ENCODE measurements at regions not wholly inside any gene's neighbourhood (a gene's known extent, or its start where the extent isn't known, plus 50 kb on each side); places are given as distances from the start of the nearest gene placed in this dataset.

DNA sequence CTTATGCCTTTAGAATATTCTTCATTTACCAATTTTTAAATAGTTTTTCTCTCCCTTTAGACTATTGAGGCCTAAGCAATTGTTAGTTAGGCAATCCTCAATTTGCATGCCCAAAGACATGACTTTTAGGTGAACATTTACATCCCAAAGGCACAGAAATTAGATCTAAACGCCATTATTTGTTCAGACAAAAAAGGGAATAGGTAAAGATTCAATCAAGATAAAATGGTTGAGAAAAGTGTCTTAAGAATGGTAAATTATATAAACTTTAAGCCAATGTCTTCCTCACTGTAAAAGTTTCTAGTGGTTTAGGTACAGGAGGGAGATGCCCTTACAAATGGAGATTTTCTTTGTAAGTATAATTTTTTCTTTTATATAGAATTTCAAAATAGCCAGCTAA, 50.2 kb upstream of the MME start:
- no peak overlapping the region for H3K4me3 ChIP-seq (ENCODE audit: low read depth, low read length)
- DNase-seq (ENCODE audit: low read depth) = no peak

DNA sequence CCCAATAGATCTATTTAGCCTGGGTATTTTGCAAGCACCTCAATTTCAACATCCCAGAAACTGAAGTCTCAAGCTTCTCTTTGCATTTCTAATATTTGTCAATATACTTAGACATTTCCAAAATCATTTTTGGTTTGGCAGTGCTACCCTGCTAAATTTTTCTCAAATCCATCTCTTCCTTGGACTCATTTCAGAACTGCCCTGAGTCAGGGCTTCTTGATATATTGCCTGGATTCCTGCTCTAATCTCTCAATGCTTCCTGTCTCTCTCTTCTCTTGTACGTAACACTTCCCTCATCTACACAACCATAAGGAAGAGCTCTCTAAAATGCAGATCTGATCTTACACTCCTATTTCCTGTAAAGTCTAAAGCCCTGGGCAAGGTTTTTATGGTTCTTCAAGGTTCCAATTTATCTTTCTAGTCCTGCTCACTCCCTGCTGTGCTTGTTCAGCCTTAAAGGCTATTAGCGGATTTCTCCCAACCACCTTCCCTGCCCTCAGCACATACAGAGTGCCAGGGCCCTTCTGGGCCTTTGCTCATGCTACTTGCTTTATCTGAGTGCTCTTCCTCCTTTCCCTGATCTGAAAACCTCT, 53.0 kb upstream of the MME start:
- DNase-seq (ENCODE audit: low read depth) = peak; percentile 76
- no peak overlapping the region for H3K4me3 ChIP-seq (ENCODE audit: low read depth, low read length)

DNA sequence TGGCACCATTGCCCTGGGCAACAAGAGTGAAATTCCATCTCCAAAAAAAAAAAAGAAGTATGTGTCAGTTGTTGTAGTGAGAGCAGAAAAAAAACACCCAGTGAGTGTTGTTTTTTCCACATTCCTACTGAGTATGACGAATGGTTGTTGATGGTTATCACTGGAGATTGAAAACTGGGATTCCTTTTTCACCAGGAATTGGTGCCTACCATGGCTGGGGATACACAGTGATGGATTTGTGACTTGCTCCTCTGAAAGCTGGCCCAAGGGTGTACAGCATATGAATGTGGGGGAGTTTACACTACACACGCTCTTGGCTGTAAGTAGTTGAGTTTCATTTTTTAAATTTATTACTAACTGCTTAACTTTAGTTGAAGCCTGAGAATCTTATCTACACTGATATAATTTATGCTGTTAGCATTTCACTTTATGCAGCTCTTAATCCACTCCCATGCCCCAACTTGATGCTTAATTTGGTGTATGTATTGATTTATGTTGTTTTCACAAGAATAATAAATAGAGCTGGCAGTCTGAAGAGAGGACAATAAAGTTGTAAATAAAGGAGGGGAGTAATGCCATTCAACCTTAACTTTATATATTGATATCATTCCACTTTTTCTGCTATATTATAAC, 56.0 kb upstream of the MME start:
- no peak for DNase-seq (ENCODE audit: low read depth)
- no peak overlapping the region for H3K4me3 ChIP-seq (ENCODE audit: low read depth, low read length)

DNA sequence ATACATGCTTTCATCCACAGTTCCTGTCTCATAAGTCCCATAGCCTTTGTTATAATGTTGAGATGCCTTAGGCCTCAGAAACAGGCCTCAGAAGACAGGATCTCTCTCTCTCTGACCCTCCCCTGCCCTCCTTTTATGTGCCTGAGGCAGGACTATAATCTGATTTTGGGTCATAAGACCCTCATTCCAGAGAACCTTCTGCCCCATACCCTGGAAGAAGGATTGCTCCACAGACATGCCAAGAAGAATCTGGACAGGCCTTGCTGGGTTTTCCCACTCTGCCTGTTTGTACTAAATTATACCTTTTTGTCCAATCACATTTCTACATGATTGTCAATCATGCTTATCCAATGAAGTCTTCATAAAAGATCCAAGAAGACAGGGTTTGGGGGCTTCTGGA, 57.2 kb upstream of the MME start:
- no peak for DNase-seq (ENCODE audit: low read depth)
- H3K4me3 ChIP-seq (ENCODE audit: low read depth, low read length) = no peak overlapping the region

DNA sequence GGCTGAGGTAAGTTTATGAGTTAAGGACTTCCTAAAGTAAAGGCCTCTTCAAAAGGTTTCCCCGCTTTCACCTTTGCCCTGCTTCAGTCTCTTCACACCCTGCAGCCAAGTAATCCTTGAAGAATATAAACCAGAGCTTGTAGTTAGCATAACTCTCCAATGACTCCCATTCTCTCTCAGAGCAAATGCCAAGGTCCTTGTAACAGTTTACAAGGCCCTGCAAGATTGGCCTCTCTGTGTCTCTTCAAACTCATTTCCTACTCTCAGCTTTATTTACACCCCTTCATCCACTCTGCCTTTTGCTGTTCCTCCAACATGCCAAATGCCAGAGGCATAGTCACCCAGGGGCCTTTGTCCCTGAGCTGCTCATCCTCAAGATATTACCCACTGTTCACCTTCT, 60.5 kb upstream of the MME start:
- no peak overlapping the region for H3K4me3 ChIP-seq (ENCODE audit: low read depth, low read length)
- no peak for DNase-seq (ENCODE audit: low read depth)

DNA sequence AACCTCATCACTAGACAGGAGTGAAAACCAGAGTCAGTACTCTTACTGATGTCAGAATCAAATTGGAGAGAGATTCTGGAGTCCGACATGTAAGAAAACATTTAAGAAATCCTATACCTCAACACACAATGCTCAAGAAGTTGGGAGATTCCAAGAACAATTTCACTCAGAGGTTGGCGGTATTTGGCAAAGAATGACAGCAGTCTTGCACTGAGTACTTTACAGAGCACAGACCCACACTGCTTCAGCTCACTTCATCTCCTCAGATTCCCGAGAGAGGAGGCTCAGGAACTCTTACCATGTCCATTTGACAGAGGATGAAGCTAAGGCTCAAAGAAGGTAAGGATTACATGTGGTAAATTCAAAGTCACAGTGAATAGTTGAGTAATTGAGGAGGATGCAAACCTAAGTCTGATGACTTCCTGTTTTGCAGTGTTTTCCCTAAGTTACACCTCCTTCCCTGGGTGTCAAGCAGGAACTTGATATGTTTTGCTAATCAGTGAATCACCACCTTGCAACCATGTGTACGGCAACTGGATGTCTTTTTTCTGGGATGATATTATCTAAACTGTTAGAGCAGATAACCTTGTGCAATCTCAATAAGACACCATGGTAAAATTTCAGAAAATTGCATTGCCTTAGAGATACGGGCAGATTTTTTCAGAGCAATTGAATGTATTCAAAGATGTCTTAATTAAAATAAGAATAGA, 61.3 kb upstream of the MME start:
- DNase-seq (ENCODE audit: low read depth) = no peak
- no peak overlapping the region for H3K4me3 ChIP-seq (ENCODE audit: low read depth, low read length)

DNA sequence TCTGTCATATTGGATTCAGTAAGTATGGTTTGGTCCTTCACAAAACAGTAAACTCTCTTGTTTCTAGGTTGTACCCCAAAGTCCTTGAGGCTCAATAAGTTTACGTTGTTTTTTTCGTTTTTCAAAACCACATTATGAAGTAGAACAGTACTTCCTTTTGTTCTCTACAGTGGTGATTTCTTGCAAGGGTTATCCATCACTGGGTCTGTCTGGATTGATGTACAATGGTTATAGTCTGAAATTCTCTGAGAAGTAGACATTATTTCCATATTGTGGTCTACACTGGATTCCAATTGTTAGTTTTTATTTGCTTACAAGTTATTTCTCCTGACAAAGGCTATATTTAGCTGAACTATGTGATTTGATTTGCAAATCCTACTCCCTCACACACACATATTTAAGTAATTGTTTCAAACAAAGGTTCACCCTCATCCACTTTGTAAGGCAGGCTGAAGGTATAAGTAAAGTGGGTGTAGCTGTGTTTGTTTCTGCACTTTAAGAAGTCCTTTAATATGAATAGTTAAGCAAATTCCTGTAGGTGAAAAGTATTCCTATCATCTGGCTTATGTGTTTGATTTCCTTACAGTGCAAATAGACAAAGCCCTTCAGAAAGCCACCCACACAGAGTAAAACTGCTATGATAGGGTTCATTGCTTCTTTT, 64.2 kb upstream of the MME start:
- DNase-seq (ENCODE audit: low read depth) = no peak
- H3K4me3 ChIP-seq (ENCODE audit: low read depth, low read length) = no peak overlapping the region

DNA sequence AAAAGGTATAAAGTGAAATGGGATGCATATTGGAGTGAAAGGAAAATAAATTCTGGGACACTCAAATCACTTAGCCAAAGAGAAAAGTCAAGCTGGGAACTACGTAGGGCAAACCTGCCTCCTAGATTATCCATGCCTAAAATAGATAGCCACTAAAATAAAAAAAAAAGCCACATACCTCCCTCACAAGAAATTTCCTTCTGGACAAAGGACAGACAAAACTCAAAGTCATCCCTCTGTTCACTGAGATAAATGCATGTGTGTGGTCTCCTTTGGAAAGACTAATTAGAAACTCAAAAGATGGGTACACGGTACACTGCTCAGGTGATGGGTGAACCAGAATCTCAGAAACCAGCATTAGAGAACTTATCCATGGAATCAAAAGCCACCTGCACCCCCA, 65.2 kb upstream of the MME start:
- DNase-seq (ENCODE audit: low read depth) = no peak

DNA sequence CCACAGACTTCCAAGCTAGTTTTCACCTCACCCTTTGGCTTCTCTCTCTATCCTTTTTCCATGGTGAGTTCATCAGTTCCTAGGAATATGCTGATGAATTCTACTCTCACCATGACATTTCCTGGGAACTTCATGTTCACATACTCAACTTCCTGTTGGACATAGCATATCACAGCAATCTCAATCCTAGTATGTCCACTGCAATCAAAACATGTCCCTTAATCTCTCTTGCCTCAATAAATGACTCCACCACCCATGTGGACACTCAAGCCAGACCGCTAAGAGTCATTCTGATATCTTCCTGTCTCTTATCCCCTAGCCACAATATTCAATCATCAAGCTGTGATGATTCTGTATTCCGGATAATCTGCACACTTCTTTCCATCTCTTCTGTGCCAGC, 66.7 kb upstream of the MME start:
- no peak for DNase-seq (ENCODE audit: low read depth)
- H3K4me3 ChIP-seq (ENCODE audit: low read depth, low read length) = no peak overlapping the region

More for the DNA sequence above, 65.2 kb upstream of the MME start:
- H3K4me3 ChIP-seq (ENCODE audit: low read depth, low read length) = no peak overlapping the region

DNA sequence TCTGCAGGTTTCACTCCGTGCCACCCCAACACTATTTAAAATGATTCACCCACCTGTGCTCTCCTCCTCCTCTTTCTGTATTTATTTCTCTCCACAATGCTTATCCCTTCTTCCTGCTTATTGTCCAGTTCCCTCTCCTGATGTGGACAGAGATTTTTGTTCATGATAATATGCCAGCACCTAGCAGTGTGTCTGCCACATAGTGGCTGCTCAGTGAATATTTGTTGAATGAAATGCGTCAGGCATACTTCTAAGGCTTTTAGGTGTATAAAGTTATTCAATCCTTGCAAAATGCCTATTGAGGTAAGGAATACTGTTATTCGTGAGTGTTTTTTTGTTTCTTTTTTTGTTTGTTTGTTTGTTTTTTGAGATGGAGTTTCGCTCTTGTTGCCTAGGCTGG, 67.5 kb upstream of the MME start:
- no peak for DNase-seq (ENCODE audit: low read depth)
- H3K4me3 ChIP-seq (ENCODE audit: low read depth, low read length) = no peak overlapping the region

DNA sequence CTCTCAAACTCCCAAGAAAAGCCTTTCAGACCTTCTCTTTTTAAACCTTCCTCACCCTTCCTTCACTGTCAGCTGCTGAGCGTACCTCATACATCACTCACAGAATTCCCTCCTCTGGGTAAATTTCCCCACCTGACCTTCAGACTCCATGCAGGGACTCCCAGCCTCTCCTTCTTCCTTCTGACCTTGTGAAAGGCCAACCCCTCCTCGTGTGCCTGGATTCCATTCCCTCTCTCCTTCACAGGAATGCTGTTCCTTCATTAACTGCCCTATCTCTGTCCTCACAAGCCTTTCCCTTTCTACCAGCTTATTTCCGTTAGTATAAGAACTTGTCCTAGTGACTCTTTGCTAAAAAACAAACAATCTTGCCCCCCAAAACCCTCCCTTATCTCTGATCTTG, 69.7 kb upstream of the MME start:
- no peak for DNase-seq (ENCODE audit: low read depth)
- H3K4me3 ChIP-seq (ENCODE audit: low read depth, low read length) = no peak overlapping the region

DNA sequence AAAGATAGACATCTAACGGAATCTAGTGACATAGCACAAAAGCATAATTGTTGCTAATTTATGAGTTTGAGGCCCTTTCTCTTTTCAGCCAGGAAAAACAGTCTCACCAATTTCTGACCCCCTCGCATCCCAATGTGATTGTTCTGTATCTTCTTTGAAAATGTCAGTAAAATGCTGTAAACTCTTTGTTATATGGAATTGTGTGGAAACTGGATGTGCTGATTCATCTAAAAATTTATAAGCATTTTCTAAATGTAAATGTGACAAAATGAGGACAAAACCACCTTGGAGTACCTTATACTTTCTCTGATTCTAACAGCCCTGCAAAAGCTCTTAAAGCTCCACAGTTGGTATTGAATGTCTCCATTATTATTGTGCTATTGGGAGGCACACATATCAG, 70.9 kb upstream of the MME start:
- no peak overlapping the region for H3K4me3 ChIP-seq (ENCODE audit: low read depth, low read length)
- DNase-seq (ENCODE audit: low read depth) = no peak

DNA sequence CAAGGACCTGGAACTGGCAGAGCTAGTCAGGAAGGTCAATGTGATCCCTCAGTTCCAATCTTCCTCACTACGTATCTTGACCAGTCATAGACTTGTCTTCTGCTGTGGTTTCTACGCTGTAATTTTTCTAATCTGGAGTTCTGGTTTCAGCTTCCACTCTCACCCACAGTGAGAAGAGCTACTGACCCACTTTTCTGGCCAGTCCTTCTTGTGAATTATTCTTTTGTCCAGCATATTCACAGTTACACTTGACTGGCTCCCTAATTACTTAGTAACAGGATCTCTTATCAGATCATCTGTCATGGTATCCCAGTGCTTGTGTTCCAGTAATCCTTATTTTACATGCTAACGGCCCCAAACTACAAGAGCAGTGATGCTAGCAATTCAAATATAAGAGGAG, 72.4 kb upstream of the MME start:
- no peak for DNase-seq (ENCODE audit: low read depth)

DNA sequence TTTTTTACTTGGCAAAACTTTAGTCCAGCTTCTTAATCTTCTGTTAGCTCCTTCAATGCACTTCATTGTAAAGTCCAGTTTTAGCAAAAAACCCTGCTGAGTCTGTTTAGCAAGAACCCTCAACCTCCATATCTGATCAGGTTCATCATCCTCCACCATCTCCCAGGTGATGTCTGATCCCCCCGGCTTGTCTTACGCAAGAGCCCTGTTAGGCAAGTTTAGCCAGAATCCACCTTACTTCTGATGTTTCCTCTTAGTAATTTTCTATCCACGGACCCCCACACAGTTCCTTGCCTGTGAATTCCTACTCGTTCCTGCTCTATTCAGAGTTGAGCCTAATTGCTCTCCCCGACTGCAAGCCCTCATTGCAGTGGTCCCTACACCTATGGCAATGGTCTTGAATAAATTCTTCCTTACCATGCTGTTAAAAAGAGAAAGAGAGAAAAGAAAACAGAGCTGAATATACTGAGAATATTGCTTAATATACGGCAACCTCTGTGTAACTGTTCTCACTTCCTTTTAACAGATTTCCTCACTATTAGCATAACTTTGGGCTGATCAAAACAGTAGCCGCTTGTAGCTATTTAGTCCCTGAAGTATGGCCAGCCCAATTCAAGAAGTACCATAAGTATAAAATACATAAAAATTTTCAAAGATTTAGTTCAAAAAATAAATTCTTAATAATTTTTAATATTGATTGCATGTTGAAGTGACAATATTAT, 78.7 kb upstream of the MME start:
- H3K4me3 ChIP-seq (ENCODE audit: low read depth, low read length) = no peak overlapping the region
- no peak for DNase-seq (ENCODE audit: low read depth)

More for the DNA sequence above, 72.4 kb upstream of the MME start:
- H3K4me3 ChIP-seq (ENCODE audit: low read depth, low read length) = no peak overlapping the region

DNA sequence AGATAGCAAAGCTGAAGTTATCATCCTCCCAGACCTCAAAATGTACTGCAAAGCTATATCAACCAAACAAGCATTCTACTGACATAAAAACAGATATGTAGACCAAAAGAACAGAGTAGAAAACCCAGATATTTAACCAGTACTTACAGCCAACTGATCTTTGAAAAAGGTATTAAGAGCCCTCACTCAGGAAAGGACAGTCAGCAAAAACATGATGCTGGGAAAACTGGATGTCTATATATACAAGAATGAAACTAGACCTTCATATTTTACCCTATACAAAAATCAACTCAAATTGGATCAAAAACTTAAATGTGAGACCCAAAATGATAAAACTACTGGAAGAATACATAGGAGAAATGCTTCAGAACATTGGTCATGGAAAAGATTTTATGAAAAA, 87.5 kb upstream of the MME start:
- no peak for DNase-seq (ENCODE audit: low read depth)
- H3K4me3 ChIP-seq (ENCODE audit: low read depth, low read length) = no peak overlapping the region

DNA sequence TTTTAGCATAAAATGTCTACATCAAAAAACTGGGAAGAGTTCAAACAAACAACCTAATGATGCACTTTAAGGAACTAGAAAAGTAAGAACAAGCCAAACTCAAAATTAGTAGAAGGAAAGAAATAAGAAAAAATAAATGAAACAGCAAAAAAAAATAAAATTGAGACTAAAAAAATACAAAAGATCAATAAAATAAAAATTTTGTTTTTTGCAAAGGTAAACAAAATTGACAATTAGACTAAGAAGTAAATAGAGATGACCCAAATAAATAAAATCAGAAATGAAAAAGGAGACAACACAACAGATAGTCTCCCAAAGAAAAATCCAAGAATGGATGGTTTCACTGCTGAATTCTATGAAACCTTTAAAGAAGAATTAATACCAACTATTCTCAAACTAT, 89.6 kb upstream of the MME start:
- H3K4me3 ChIP-seq (ENCODE audit: low read depth, low read length) = no peak overlapping the region
- no peak for DNase-seq (ENCODE audit: low read depth)

DNA sequence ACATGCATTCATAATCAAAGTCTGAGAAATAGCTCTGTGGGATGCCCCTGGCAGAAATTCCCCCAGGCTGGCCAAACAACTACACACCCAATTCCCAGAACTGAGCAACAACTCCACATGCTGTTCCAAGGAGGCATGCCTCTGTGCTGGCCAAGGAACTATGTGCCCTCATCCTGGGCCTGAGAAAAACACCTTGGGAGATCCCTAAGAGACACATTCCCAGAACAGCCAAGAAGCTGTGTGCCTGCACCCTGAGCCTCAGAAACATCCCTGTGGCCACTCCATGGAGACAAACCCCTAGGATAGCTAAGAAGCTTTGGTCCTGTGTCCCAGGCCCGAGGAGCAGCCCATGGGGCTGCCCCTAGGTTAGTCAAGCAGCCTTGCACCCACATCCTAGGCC, 92.3 kb upstream of the MME start:
- DNase-seq (ENCODE audit: low read depth) = no peak

DNA sequence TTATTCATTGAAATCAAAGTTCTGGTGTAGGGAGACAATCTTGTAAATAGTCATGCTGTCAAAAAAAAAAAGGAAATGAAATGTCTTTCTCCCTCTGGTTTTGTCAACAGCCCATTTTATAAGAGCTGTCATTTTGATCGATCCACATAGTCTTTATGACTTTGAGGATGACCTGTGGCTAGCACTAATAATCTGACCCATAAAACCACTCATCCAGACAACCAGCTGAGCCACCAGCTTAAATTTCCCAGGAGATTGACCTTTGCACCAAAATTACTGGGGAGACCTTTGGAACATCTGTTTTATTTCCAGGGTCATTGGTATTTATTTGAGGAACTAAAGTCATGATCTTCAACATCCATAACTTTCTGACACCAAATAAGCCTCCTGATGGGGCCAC, 98.5 kb upstream of the MME start:
- no peak overlapping the region for H3K4me3 ChIP-seq (ENCODE audit: low read depth, low read length)
- no peak for DNase-seq (ENCODE audit: low read depth)

More for the DNA sequence above, 92.3 kb upstream of the MME start:
- H3K4me3 ChIP-seq (ENCODE audit: low read depth, low read length) = no peak overlapping the region

DNA sequence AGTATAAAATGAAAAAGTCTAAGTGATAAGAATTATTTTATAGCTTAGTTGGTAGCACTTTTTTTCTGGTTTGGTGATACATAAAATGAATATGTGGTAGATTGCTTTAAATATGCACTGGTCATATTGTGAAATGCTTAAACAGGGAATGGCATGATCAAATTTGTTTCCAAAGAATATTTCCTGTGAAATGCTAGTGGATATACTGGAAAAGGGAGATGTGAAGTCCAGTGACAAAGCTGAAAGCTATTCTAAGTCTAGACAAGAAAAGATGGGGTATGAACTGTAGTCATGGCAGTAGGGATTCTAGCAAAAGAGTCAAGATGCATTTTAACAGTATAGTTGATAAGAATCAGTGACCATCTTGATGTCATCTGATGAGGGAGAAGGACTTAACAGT, 98.9 kb upstream of the MME start:
- no peak overlapping the region for H3K4me3 ChIP-seq (ENCODE audit: low read depth, low read length)
- no peak for DNase-seq (ENCODE audit: low read depth)

DNA sequence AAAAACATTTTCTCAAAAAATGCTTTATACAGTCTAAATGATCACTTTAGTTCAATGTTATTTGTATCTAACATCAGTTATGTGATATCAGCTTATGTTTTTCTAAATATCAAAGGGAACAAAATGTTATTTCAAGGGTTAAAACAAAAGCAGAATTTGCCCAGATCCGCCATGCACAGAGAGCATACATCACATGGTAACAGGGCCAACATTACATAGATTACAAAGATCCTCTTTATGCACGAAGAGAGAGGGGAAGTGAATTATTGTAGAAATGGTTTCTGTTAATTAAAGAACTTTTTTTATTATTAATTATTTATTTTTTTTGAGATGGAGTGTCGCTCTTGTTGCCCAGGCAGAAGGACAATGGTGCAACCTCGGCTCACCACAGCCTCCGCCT, 100.8 kb upstream of the MME start:
- no peak for DNase-seq (ENCODE audit: low read depth)
- no peak overlapping the region for H3K4me3 ChIP-seq (ENCODE audit: low read depth, low read length)
